Pulmonary artery endothelial cell (primary cell): ENCODE measurements at regions not wholly inside any gene's neighbourhood (a gene's known extent, or its start where the extent isn't known, plus 50 kb on each side); places are given as distances from the start of the nearest gene placed in this dataset.

Source experiments
- DNase-seq: peaks from one replicate; pipeline ENCODE4 v3.0.0-alpha.2; 2011; ENCODE audit warnings: low read depth, low spot score

GRCh38 chr11:31863170-31863832 is 52.2 kb upstream of the PAX6 start:
- no peak for DNase-seq

- DNase-seq = no peak
Measured at GRCh38 chr11:31861011-31861410, 49.9 kb upstream of the PAX6 start.
